B cell (primary cell): ENCODE measurements at regions not wholly inside any gene's neighbourhood (a gene's known extent, or its start where the extent isn't known, plus 50 kb on each side); places are given as distances from the start of the nearest gene placed in this dataset.

Source experiments
- ATAC-seq: fragments of 200-7000 bp; cut with Tn5 transposase; one replicate; pipeline ENCODE4 v1.10.0; 2021; ENCODE audit warnings: low read depth, mild to moderate bottlenecking, moderate number of reproducible peaks, moderate library complexity
- CTCF ChIA-PET: fragments of 350-600 bp; sonication (Branson Sonifier 250); formaldehyde crosslinking; loops from one replicate; lab custom pipeline; 2021; ENCODE audit warnings: antibody characterized with exemption, inconsistent platforms; lab: Charles Lee
- POLR2A ChIA-PET: fragments of 350-600 bp; sonication (Branson Sonifier 250); formaldehyde crosslinking; loops from one replicate; lab custom pipeline; 2021; ENCODE audit warnings: antibody characterized with exemption; lab: Charles Lee
- DNase-seq: peaks from one replicate; pipeline ENCODE4 v3.0.0; 2013
- H2AFZ ChIP-seq: 2 replicates; pipeline ENCODE4 v1.6.1; 2012; ENCODE audit warnings: mild to moderate bottlenecking, low read depth, low read length; ENCODE audit not compliant: insufficient read depth, poor library complexity, severe bottlenecking
- H3K27ac ChIP-seq, 2 donors: 1 replicate in 1 of 2; 2 replicates in 1 of 2; pipeline ENCODE4 v1.5.1; 2012 to 2013; ENCODE audit warnings: low read length in 2 of 2, mild to moderate bottlenecking in 2 of 2, moderate library complexity in 1 of 2
- H3K27me3 ChIP-seq, 4 experiments: fragments of 200-600 bp in 1 of 4; sonication (generic) in 1 of 4; replicated peaks in 1 of 4; 1 replicate in 2 of 4; 2 replicates in 2 of 4; pipeline versions ENCODE4 v1.6.1 to v1.7.0; 2013 to 2016; ENCODE audit warnings: low read length in 3 of 4, mild to moderate bottlenecking in 2 of 4, mixed read lengths in 1 of 4, moderate library complexity in 1 of 4; ENCODE audit not compliant: insufficient read depth in 4 of 4, control insufficient read depth in 3 of 4; ENCODE audit errors: control extremely low read depth in 1 of 4
- H3K36me3 ChIP-seq, 2 experiments: replicated peaks in 1 of 2; 1 replicate in 1 of 2; 2 replicates in 1 of 2; pipeline versions ENCODE4 v1.6.1 to v1.7.1; 2013; ENCODE audit warnings: low read length in 1 of 2; ENCODE audit not compliant: insufficient read depth in 2 of 2, control insufficient read depth in 1 of 2; ENCODE audit errors: control extremely low read depth in 1 of 2, extremely low read depth in 1 of 2
- H3K4me1 ChIP-seq, 2 donors: fragments of 200-600 bp in 1 of 2; sonication (generic) in 1 of 2; 1 replicate in 1 of 2; 2 replicates in 1 of 2; pipeline versions ENCODE4 v1.5.1 to v1.6.1; 2013 to 2017; ENCODE audit warnings: low read length in 2 of 2; ENCODE audit not compliant: control insufficient read depth in 2 of 2, insufficient read depth in 2 of 2
- H3K4me2 ChIP-seq: replicated peaks from 2 replicates; pipeline ENCODE3; 2012; ENCODE audit warnings: mild to moderate bottlenecking, low read depth, low read length; ENCODE audit not compliant: poor library complexity, severe bottlenecking
- H3K4me3 ChIP-seq, 5 experiments: fragments of 200-600 bp in 1 of 5; sonication (generic) in 1 of 5; 1 replicate in 3 of 5; 2 replicates in 2 of 5; pipeline versions ENCODE4 v1.5.1 to v1.7.0; 2011 to 2016; ENCODE audit warnings: low read length in 4 of 5, mild to moderate bottlenecking in 4 of 5, low read depth in 2 of 5, control low read depth in 1 of 5, moderate library complexity in 1 of 5; ENCODE audit not compliant: insufficient read depth in 1 of 5; ENCODE audit errors: control extremely low read depth in 1 of 5, extremely low read depth in 1 of 5
- H3K79me2 ChIP-seq: fragments of 200-600 bp; sonication (generic); one replicate; pipeline ENCODE4 v1.6.0; 2016; ENCODE audit warnings: low read length; ENCODE audit not compliant: control insufficient read depth, insufficient read depth
- H3K9ac ChIP-seq: fragments of 200-600 bp; sonication (generic); 2 replicates; pipeline ENCODE4 v1.6.1; 2017; ENCODE audit warnings: mild to moderate bottlenecking, low read length, moderate library complexity
- H3K9me3 ChIP-seq, 3 donors: one replicate each; pipeline versions ENCODE4 v1.6.1 to v1.7.1; 2013; ENCODE audit warnings: low read length in 2 of 3; ENCODE audit not compliant: control insufficient read depth in 2 of 3, insufficient read depth in 1 of 3; ENCODE audit errors: control extremely low read depth in 1 of 3
- H4K20me1 ChIP-seq: 2 replicates; pipeline ENCODE4 v1.6.0; 2012; ENCODE audit warnings: mild to moderate bottlenecking, low read length; ENCODE audit not compliant: insufficient read depth, control insufficient read depth, poor library complexity, severe bottlenecking
- H3K27ac Mint-ChIP-seq: one replicate; pipeline ENCODE4 v1.8.0; 2021; ENCODE audit warnings: mixed read lengths
- H3K27me3 Mint-ChIP-seq: one replicate; pipeline ENCODE4 v1.8.0; 2021; ENCODE audit warnings: mixed read lengths
- H3K4me1 Mint-ChIP-seq: one replicate; pipeline ENCODE4 v1.8.0; 2021; ENCODE audit warnings: mixed read lengths
- H3K4me3 Mint-ChIP-seq: one replicate; pipeline ENCODE4 v1.8.0; 2021; ENCODE audit warnings: mixed read lengths
- H3K9me3 Mint-ChIP-seq: one replicate; pipeline ENCODE4 v1.8.0; 2022; ENCODE audit warnings: mixed read lengths; ENCODE audit not compliant: insufficient read depth
- EZH2 ChIP-seq: IDR thresholded peaks from 2 replicates; pipeline ENCODE4 v1.6.1; 2012; ENCODE audit warnings: borderline replicate concordance, low read depth, mild to moderate bottlenecking, moderate library complexity, low read length; ENCODE audit not compliant: insufficient read depth, poor library complexity, severe bottlenecking
- WGBS: methylation state at CpG from one replicate; pipeline ENCODE4 v1.1.5; 2013; ENCODE audit warnings: missing lambda C conversion rate; ENCODE audit not compliant: insufficient coverage; 5-methylcytosine and 5-hydroxymethylcytosine counted together
- intact Hi-C: fragments of 100-400 bp; cut with micrococcal nuclease; formaldehyde crosslinking; loops from one replicate; pipeline ENCODE4 v1.10.0; 2022
- TF ChIP-seq, protein P1 (sequence below): fragments of 200-600 bp; IDR thresholded peaks from one replicate; pipeline ENCODE4 v1.8.0; 2022; ENCODE audit warnings: antibody characterized with exemption, mild to moderate bottlenecking

DNA sequence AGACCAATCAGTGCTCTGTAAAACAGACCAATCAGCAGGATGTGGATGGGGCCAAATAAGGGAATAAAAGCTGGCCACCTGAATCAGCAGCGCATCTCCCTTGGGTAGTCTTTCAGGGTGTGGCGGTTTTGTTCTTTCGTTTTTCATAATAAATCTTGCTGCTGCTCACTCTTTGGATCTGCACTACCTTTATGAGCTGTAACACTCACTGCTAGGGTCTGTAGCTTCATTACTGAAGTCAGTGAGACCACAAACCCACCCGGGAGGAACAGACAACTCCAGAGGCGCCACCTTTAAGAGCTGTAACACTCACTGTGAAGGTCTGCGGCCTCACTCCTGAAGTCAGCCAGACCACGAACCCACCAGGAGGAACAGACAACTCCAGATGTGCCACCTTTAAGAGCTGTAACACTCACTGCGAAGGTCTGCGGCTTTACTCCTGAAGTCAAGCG lies 175.5 kb upstream of the PDGFD start:
- ChIA-PET POLR2A (no interaction called here), CTCF (no interaction called here)
- peak overlapping the region; percentile 42 for H3K4me3 Mint-ChIP-seq

DNA sequence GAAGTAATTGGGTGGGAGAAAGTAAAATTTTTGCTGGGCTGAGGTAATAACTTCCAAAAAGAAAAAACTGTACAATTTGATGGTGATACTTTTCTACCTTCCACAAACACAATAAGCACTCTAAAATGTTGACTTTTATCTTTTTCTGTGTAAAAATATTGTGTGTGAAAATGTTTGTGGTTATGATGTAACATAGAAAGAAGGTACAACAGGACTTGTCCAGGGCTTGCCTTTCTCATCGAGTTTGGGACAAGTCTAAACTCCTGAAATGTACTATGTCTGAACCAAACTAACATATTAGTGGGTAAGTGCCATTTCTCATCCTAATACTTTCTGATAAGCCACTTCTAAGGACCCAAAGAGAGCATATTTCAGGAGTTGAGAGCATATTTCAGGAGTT lies 174.2 kb upstream of the PDGFD start:
- intact Hi-C loops = no loop called here
- no peak overlapping the region for H3K27ac ChIP-seq
- no peak overlapping the region for H3K9ac ChIP-seq
- Mint-ChIP-seq H3K27ac (no peak overlapping the region), H3K4me3 (no peak overlapping the region), H3K27me3 (peaks cover 3% of the 10 kb centered on the region), H3K4me1 (peaks cover 9% of the 10 kb centered on the region), H3K9me3 (no peaks in the 10 kb centered on the region)
- ATAC-seq (no peak), DNase-seq (no peak)
- no peaks in the 10 kb centered on the region for H3K4me1 ChIP-seq
- H3K79me2 ChIP-seq = no peaks in the 10 kb centered on the region
- no peak overlapping the region for H3K4me3 ChIP-seq
- no CpG with 5 or more reads among the region's 1 CpG for WGBS
- H3K9me3 ChIP-seq = no peaks in the 10 kb centered on the region
- TF ChIP-seq, protein P1, sequence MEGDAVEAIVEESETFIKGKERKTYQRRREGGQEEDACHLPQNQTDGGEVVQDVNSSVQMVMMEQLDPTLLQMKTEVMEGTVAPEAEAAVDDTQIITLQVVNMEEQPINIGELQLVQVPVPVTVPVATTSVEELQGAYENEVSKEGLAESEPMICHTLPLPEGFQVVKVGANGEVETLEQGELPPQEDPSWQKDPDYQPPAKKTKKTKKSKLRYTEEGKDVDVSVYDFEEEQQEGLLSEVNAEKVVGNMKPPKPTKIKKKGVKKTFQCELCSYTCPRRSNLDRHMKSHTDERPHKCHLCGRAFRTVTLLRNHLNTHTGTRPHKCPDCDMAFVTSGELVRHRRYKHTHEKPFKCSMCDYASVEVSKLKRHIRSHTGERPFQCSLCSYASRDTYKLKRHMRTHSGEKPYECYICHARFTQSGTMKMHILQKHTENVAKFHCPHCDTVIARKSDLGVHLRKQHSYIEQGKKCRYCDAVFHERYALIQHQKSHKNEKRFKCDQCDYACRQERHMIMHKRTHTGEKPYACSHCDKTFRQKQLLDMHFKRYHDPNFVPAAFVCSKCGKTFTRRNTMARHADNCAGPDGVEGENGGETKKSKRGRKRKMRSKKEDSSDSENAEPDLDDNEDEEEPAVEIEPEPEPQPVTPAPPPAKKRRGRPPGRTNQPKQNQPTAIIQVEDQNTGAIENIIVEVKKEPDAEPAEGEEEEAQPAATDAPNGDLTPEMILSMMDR = no peak
- no peak for TF ChIP-seq EZH2
- no peak overlapping the region for H2AFZ ChIP-seq
- H4K20me1 ChIP-seq = no peaks in the 10 kb centered on the region
- no peaks in the 10 kb centered on the region for H3K36me3 ChIP-seq
- no peaks in the 10 kb centered on the region for H3K27me3 ChIP-seq
- no peak overlapping the region for H3K4me2 ChIP-seq
- CTCF ChIA-PET = no interaction called here
- POLR2A ChIA-PET = no interaction called here

More for the DNA sequence above, 175.5 kb upstream of the PDGFD start:
- H4K20me1 ChIP-seq = no peaks in the 10 kb centered on the region
- 79% methylated on average over 9 of the region's 10 CpGs for WGBS
- Mint-ChIP-seq H3K27ac (peak overlapping the region; percentile 58), H3K27me3 (peaks cover under 1% of the 10 kb centered on the region), H3K9me3 (no peaks in the 10 kb centered on the region), H3K4me1 (peaks cover 9% of the 10 kb centered on the region)
- H3K4me1 ChIP-seq = no peaks in the 10 kb centered on the region
- peak overlapping the region in 1 of 5 experiments; percentile 5 for H3K4me3 ChIP-seq
- no peaks in the 10 kb centered on the region for H3K9me3 ChIP-seq
- no peak overlapping the region for H3K4me2 ChIP-seq
- H3K79me2 ChIP-seq = no peaks in the 10 kb centered on the region
- DNase-seq (no peak), ATAC-seq (peak; percentile 33)
- no peaks in the 10 kb centered on the region for H3K27me3 ChIP-seq
- H3K27ac ChIP-seq = no peak overlapping the region
- H3K9ac ChIP-seq = no peak overlapping the region
- TF ChIP-seq, protein P1 = no peak
- TF ChIP-seq EZH2 = no peak
- intact Hi-C loops = no loop called here
- no peak overlapping the region for H2AFZ ChIP-seq
- no peaks in the 10 kb centered on the region for H3K36me3 ChIP-seq
